ENCODE measurements at regions not wholly inside any gene's neighbourhood (a gene's known extent, or its start where the extent isn't known, plus 50 kb on each side); places are given as distances from the start of the nearest gene placed in this dataset.

DNA sequence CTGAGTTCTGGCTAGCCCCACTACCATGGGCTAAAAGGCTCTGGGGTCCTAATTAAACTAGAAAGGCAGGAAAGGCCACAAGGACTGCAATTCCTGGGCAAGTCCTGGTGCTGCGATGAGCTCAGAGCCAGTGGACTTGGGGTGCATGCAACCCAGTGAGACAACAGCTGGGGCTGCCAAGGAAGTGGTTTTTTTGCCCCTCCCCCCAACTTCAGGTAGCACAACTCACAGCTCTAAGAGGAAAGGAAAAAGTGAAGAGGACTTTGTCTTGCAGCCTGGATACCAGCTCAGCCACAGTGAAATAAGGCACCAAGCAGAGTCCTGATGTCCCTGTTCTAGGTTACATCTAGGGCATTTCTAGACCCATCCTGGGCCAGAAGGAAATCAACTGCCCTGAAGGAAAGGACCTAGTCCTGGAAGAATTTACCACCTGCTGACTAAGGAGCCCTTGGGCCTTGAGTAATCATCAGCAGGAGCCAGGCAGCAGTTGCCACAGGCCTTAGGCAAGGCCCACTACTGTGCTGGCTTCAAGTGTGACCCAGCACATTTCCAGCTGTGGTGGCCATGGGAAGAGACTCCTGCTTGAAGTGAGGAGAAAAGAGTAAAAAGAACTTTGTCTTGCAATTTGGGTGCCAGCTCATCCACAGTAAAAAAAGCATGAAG, 358.4 kb downstream of the BTBD3 start:
- DNase-seq (no peak), ATAC-seq (ENCODE audit: low read depth) (no peak)
- Mint-ChIP-seq H3K27me3 (no peaks in the 10 kb centered on the region), H3K4me1 (no peaks in the 10 kb centered on the region), H3K9me3 (ENCODE audit: insufficient read depth) (peaks cover 2% of the 10 kb centered on the region), H3K27ac (no peak overlapping the region), H3K4me3 (no peak overlapping the region)
- intact Hi-C loops (cut with micrococcal nuclease): no loop called here
- Histone ChIP-seq H3K9me3 (ENCODE audit: control extremely low read depth in 1 of 3, control insufficient read depth in 2 of 3, insufficient read depth in 1 of 3, low read length in 2 of 3) (peaks cover 0 to 4% (median 0%) of the 10 kb centered on the region in 3 donors), H3K36me3 (replicated peaks in 1 of 2; ENCODE audit: control extremely low read depth in 1 of 2, control insufficient read depth in 1 of 2, extremely low read depth in 1 of 2, insufficient read depth in 2 of 2, low read length in 1 of 2) (no peaks in the 10 kb centered on the region), H3K4me2 (replicated peaks; ENCODE audit: low read depth, low read length, poor library complexity, severe bottlenecking) (no peak overlapping the region), H3K27me3 (replicated peaks in 1 of 4; ENCODE audit: control extremely low read depth in 1 of 4, control insufficient read depth in 3 of 4, insufficient read depth in 4 of 4, low read length in 3 of 4) (no peaks in the 10 kb centered on the region), H2AFZ (ENCODE audit: insufficient read depth, low read depth, low read length, poor library complexity, severe bottlenecking) (no peak overlapping the region), H3K4me3 (ENCODE audit: control extremely low read depth in 1 of 5, extremely low read depth in 1 of 5, insufficient read depth in 1 of 5, low read depth in 2 of 5, low read length in 4 of 5) (no peak overlapping the region), H3K9ac (ENCODE audit: low read length) (no peak overlapping the region), H3K79me2 (ENCODE audit: control insufficient read depth, insufficient read depth, low read length) (no peaks in the 10 kb centered on the region), H3K27ac (ENCODE audit: low read length in 2 of 2) (no peak overlapping the region), H4K20me1 (ENCODE audit: control insufficient read depth, insufficient read depth, low read length, poor library complexity, severe bottlenecking) (no peaks in the 10 kb centered on the region), H3K4me1 (ENCODE audit: control insufficient read depth in 2 of 2, insufficient read depth in 2 of 2, low read length in 2 of 2) (no peaks in the 10 kb centered on the region)
- TF ChIP-seq, protein P1, sequence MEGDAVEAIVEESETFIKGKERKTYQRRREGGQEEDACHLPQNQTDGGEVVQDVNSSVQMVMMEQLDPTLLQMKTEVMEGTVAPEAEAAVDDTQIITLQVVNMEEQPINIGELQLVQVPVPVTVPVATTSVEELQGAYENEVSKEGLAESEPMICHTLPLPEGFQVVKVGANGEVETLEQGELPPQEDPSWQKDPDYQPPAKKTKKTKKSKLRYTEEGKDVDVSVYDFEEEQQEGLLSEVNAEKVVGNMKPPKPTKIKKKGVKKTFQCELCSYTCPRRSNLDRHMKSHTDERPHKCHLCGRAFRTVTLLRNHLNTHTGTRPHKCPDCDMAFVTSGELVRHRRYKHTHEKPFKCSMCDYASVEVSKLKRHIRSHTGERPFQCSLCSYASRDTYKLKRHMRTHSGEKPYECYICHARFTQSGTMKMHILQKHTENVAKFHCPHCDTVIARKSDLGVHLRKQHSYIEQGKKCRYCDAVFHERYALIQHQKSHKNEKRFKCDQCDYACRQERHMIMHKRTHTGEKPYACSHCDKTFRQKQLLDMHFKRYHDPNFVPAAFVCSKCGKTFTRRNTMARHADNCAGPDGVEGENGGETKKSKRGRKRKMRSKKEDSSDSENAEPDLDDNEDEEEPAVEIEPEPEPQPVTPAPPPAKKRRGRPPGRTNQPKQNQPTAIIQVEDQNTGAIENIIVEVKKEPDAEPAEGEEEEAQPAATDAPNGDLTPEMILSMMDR (IDR thresholded peaks at IDR 0.05): no peak
- TF ChIP-seq EZH2 (IDR thresholded peaks at IDR 0.05; ENCODE audit: borderline replicate concordance, insufficient read depth, low read depth, low read length, poor library complexity, severe bottlenecking): no peak
- ChIA-PET CTCF (no interaction called here), POLR2A (no interaction called here)
- WGBS (ENCODE audit: insufficient coverage): no CpG with 5 or more reads among the region's 1 CpG

DNA sequence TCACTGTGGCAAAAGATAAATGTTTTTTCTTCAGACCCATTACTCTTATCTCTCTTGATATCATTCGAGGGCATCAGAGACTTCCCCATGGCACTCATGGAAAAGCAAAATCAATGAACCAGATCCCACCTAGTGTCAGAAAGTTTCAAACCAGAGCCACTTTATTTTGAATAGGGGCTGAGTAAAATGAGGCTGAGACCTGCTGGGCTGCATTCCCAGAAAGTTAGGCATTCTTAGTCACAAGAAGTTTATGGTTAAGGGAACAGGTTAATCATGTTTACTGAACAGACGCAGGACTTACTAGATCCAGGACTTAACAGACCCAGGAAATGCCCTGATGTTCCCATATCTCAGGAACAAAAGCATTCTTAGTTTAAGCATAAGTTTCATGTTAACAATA, 369.9 kb downstream of the BTBD3 start:
- no peak overlapping the region for H3K4me3 Mint-ChIP-seq
- peaks cover 0 to 3% (median 0%) of the 10 kb centered on the region in 3 donors for H3K9me3 ChIP-seq (ENCODE audit: control extremely low read depth in 1 of 3, control insufficient read depth in 2 of 3, insufficient read depth in 1 of 3, low read length in 2 of 3)
- no peak overlapping the region for H3K4me2 ChIP-seq (replicated peaks; ENCODE audit: low read depth, low read length, poor library complexity, severe bottlenecking)
- ChIA-PET POLR2A (no interaction called here), CTCF (no interaction called here)
- no peaks in the 10 kb centered on the region for H3K9me3 Mint-ChIP-seq (ENCODE audit: insufficient read depth)
- H3K36me3 ChIP-seq (replicated peaks in 1 of 2; ENCODE audit: control extremely low read depth in 1 of 2, control insufficient read depth in 1 of 2, extremely low read depth in 1 of 2, insufficient read depth in 2 of 2, low read length in 1 of 2): no peaks in the 10 kb centered on the region
- H3K4me1 ChIP-seq (ENCODE audit: control insufficient read depth in 2 of 2, insufficient read depth in 2 of 2, low read length in 2 of 2): no peaks in the 10 kb centered on the region
- no peak overlapping the region for H3K9ac ChIP-seq (ENCODE audit: low read length)
- no peaks in the 10 kb centered on the region for H3K27me3 Mint-ChIP-seq
- intact Hi-C loops (cut with micrococcal nuclease): no loop called here
- no peak overlapping the region for H3K27ac Mint-ChIP-seq
- no peaks in the 10 kb centered on the region for H3K4me1 Mint-ChIP-seq
- H3K4me3 ChIP-seq (ENCODE audit: control extremely low read depth in 1 of 5, extremely low read depth in 1 of 5, insufficient read depth in 1 of 5, low read depth in 2 of 5, low read length in 4 of 5): no peak overlapping the region
- H2AFZ ChIP-seq (ENCODE audit: insufficient read depth, low read depth, low read length, poor library complexity, severe bottlenecking): no peak overlapping the region
- whole genome bisulfite sequencing (ENCODE audit: insufficient coverage): no CpG with 5 or more reads among the region's 2 CpGs
- no peaks in the 10 kb centered on the region for H4K20me1 ChIP-seq (ENCODE audit: control insufficient read depth, insufficient read depth, low read length, poor library complexity, severe bottlenecking)
- TF ChIP-seq EZH2 (IDR thresholded peaks at IDR 0.05; ENCODE audit: borderline replicate concordance, insufficient read depth, low read depth, low read length, poor library complexity, severe bottlenecking): no peak
- TF ChIP-seq, protein P1 (IDR thresholded peaks at IDR 0.05): no peak
- no peaks in the 10 kb centered on the region for H3K79me2 ChIP-seq (ENCODE audit: control insufficient read depth, insufficient read depth, low read length)
- no peak for ATAC-seq (ENCODE audit: low read depth)
- no peaks in the 10 kb centered on the region for H3K27me3 ChIP-seq (replicated peaks in 1 of 4; ENCODE audit: control extremely low read depth in 1 of 4, control insufficient read depth in 3 of 4, insufficient read depth in 4 of 4, low read length in 3 of 4)
- no peak overlapping the region for H3K27ac ChIP-seq (ENCODE audit: low read length in 2 of 2)
- no peak for DNase-seq

Data from B cell (primary cell).